H1 (cell line): ENCODE measurements at regions not wholly inside any gene's neighbourhood (a gene's known extent, or its start where the extent isn't known, plus 50 kb on each side); places are given as distances from the start of the nearest gene placed in this dataset.

ENCODE experiments used
- CTCF ChIA-PET: fragments of 300-600 bp; sonication (Branson Sonifier 250); formaldehyde crosslinking; loops from one replicate; lab custom pipeline; 2021; ENCODE audit not compliant: partially characterized antibody; lab: Charles Lee
- POLR2A ChIA-PET: fragments of 300-600 bp; sonication (Branson Sonifier 250); formaldehyde crosslinking; loops from one replicate; lab custom pipeline; 2021; ENCODE audit warnings: inconsistent platforms; ENCODE audit not compliant: partially characterized antibody; lab: Charles Lee
- DNase-seq, 2 experiments: peaks; one replicate each; pipeline versions ENCODE4 v3.0.0 to v3.0.0-alpha.2; 2010 to 2022; ENCODE audit warnings: low spot score in 2 of 2, low read depth in 1 of 2, mixed read lengths in 1 of 2
- FAIRE-seq: peaks from 2 replicates; lab custom pipeline; 2011; peaks lifted over from hg19 to GRCh38; lab: Jason Lieb, UNC
- H2AFZ ChIP-seq: 2 replicates; pipeline ENCODE4 v1.8.1; 2012; ENCODE audit warnings: low read length, inconsistent platforms
- H2AK5ac ChIP-seq: 2 replicates; pipeline ENCODE4 v1.6.1; 2013; ENCODE audit warnings: low read depth, low read length
- H2BK120ac ChIP-seq: replicated peaks from 2 replicates; pipeline ENCODE3; 2013; ENCODE audit warnings: low read depth, low read length, inconsistent platforms
- H2BK12ac ChIP-seq: 2 replicates; pipeline ENCODE4 v1.6.1; 2013; ENCODE audit warnings: low read depth, low read length
- H2BK15ac ChIP-seq: 2 replicates; pipeline ENCODE4 v1.6.1; 2013; ENCODE audit warnings: low read length
- H2BK20ac ChIP-seq: 2 replicates; pipeline ENCODE4 v1.6.1; 2013; ENCODE audit warnings: low read length
- H2BK5ac ChIP-seq: 2 replicates; pipeline ENCODE4 v1.6.1; 2013; ENCODE audit warnings: low read depth, low read length
- H3K14ac ChIP-seq: 2 replicates; pipeline ENCODE4 v1.6.1; 2013; ENCODE audit warnings: inconsistent platforms; ENCODE audit not compliant: insufficient read length
- H3K18ac ChIP-seq: 2 replicates; pipeline ENCODE4 v1.6.1; 2013; ENCODE audit warnings: low read length; ENCODE audit errors: extremely low read depth
- H3K23ac ChIP-seq: 2 replicates; pipeline ENCODE4 v1.6.1; 2013; ENCODE audit warnings: inconsistent platforms; ENCODE audit not compliant: insufficient read length
- H3K23me2 ChIP-seq: 2 replicates; pipeline ENCODE4 v1.6.1; 2013; ENCODE audit warnings: low read depth, low read length
- H3K27ac ChIP-seq: 2 replicates; pipeline ENCODE4 v1.6.1; 2011; ENCODE audit warnings: low read depth, low read length, inconsistent platforms
- H3K27me3 ChIP-seq, 4 experiments: replicated peaks in 1 of 4; 1 replicate in 1 of 4; 2 replicates in 3 of 4; pipeline versions ENCODE4 v1.6.1 to v1.8.1; 2011 to 2013; ENCODE audit warnings: low read length in 3 of 4, mild to moderate bottlenecking in 3 of 4, inconsistent platforms in 2 of 4, mixed read lengths in 2 of 4, moderate library complexity in 1 of 4; ENCODE audit not compliant: control insufficient read depth in 3 of 4, insufficient read depth in 3 of 4; ENCODE audit errors: extremely low read depth in 1 of 4
- H3K36me3 ChIP-seq, 4 experiments: 2 replicates each; pipeline versions ENCODE4 v1.6.1 to v1.8.1; 2011 to 2013; ENCODE audit warnings: mild to moderate bottlenecking in 4 of 4, low read length in 3 of 4, moderate library complexity in 2 of 4, control low read depth in 1 of 4, inconsistent platforms in 1 of 4; ENCODE audit not compliant: insufficient read depth in 4 of 4, control insufficient read depth in 2 of 4
- H3K4ac ChIP-seq: replicated peaks from 2 replicates; pipeline ENCODE3; 2013; ENCODE audit warnings: low read length, low read depth, mixed read lengths, inconsistent platforms; ENCODE audit not compliant: insufficient read length
- H3K4me1 ChIP-seq, 4 experiments: replicated peaks in 1 of 4; 1 replicate in 1 of 4; 2 replicates in 3 of 4; pipeline versions ENCODE4 v1.6.1 to v1.8.1; 2011 to 2013; ENCODE audit warnings: low read length in 3 of 4, inconsistent platforms in 2 of 4, mixed read lengths in 1 of 4; ENCODE audit not compliant: insufficient read depth in 4 of 4, control insufficient read depth in 3 of 4
- H3K4me2 ChIP-seq, 2 experiments: 2 replicates each; pipeline versions ENCODE4 v1.6.1 to v1.8.1; 2011 to 2013; ENCODE audit warnings: low read depth in 2 of 2, low read length in 2 of 2, control low read depth in 1 of 2, inconsistent platforms in 1 of 2, mild to moderate bottlenecking in 1 of 2; ENCODE audit not compliant: insufficient read depth in 1 of 2
- H3K4me3 ChIP-seq, 4 experiments: fragments of 200-600, 300-600 bp in 1 of 4; sonication (generic), shearing (Covaris generic), sonication (Bioruptor Twin) in 1 of 4; 2 replicates each; pipeline versions ENCODE4 v1.5.1 to v1.8.1; 2011 to 2016; ENCODE audit warnings: low read length in 4 of 4, low read depth in 3 of 4, control low read depth in 2 of 4, inconsistent platforms in 2 of 4, mild to moderate bottlenecking in 2 of 4, mixed read lengths in 1 of 4, moderate library complexity in 1 of 4; ENCODE audit not compliant: insufficient read depth in 2 of 4; ENCODE audit errors: extremely low read depth in 1 of 4
- H3K56ac ChIP-seq: replicated peaks from 2 replicates; pipeline ENCODE3; 2013; ENCODE audit warnings: low read depth, mild to moderate bottlenecking, mixed read lengths, low read length, inconsistent platforms; ENCODE audit not compliant: insufficient read length
- H3K79me1 ChIP-seq: 2 replicates; pipeline ENCODE4 v1.6.1; 2013; ENCODE audit warnings: low read depth, low read length, control low read depth
- H3K79me2 ChIP-seq, 2 experiments: 2 replicates each; pipeline versions ENCODE4 v1.6.1 to v1.8.1; 2012 to 2013; ENCODE audit warnings: low read length in 2 of 2, mild to moderate bottlenecking in 2 of 2, inconsistent platforms in 1 of 2; ENCODE audit not compliant: insufficient read depth in 2 of 2, control insufficient read depth in 1 of 2
- H3K9ac ChIP-seq, 4 experiments: replicated peaks in 1 of 4; 1 replicate in 1 of 4; 2 replicates in 3 of 4; pipeline versions ENCODE4 v1.6.1 to v1.8.1; 2011 to 2013; ENCODE audit warnings: low read depth in 3 of 4, low read length in 3 of 4, control low read depth in 2 of 4, mild to moderate bottlenecking in 2 of 4, moderate library complexity in 2 of 4, inconsistent platforms in 1 of 4; ENCODE audit errors: extremely low read depth in 1 of 4
- H3K9me3 ChIP-seq, 2 experiments: 2 replicates each; pipeline versions ENCODE4 v1.6.1 to v1.8.1; 2012 to 2013; ENCODE audit warnings: mild to moderate bottlenecking in 2 of 2, moderate library complexity in 2 of 2, control low read depth in 1 of 2, inconsistent platforms in 1 of 2, low read depth in 1 of 2, low read length in 1 of 2, mixed read lengths in 1 of 2; ENCODE audit not compliant: insufficient read depth in 2 of 2
- H4K20me1 ChIP-seq, 2 experiments: replicated peaks in 1 of 2; 2 replicates each; pipeline versions ENCODE3 to v1.8.1; 2011 to 2013; ENCODE audit warnings: inconsistent platforms in 2 of 2, low read length in 2 of 2, mild to moderate bottlenecking in 1 of 2; ENCODE audit not compliant: insufficient read depth in 2 of 2, control insufficient read depth in 1 of 2
- H4K5ac ChIP-seq: 2 replicates; pipeline ENCODE4 v1.6.1; 2013; ENCODE audit warnings: low read length, low read depth, mixed read lengths, inconsistent platforms; ENCODE audit not compliant: insufficient read length
- H4K8ac ChIP-seq: 2 replicates; pipeline ENCODE4 v1.8.0; 2013; ENCODE audit warnings: mild to moderate bottlenecking, moderate library complexity, low read length, inconsistent platforms; ENCODE audit not compliant: insufficient read depth; ENCODE audit errors: extremely low read depth
- H4K91ac ChIP-seq: replicated peaks from 2 replicates; pipeline ENCODE3; 2013; ENCODE audit warnings: low read length, mixed read lengths, inconsistent platforms; ENCODE audit not compliant: insufficient read length
- CBX5 ChIP-seq: fragments of 300-800, 300-1000 bp; sonication (generic); IDR thresholded peaks from 2 replicates; pipeline ENCODE4 v1.7.1; 2016; ENCODE audit warnings: antibody characterized with exemption, low read length, low read depth
- WGBS, 2 experiments: shearing (Covaris generic) in 1 of 2; methylation state at CpG; one replicate each; pipeline versions ENCODE4 v1.1.6 to v1.1.7; 2013 to 2015; ENCODE audit warnings: low lambda C conversion rate in 2 of 2, mixed read lengths in 2 of 2, inconsistent platforms in 1 of 2, low coverage in 1 of 2, missing lambda C conversion rate in 1 of 2; ENCODE audit not compliant: insufficient replicate concordance in 2 of 2, insufficient coverage in 1 of 2, insufficient read length in 1 of 2; ENCODE audit errors: extremely low coverage in 1 of 2, missing lambda C conversion rate in 1 of 2; 5-methylcytosine and 5-hydroxymethylcytosine counted together

DNA sequence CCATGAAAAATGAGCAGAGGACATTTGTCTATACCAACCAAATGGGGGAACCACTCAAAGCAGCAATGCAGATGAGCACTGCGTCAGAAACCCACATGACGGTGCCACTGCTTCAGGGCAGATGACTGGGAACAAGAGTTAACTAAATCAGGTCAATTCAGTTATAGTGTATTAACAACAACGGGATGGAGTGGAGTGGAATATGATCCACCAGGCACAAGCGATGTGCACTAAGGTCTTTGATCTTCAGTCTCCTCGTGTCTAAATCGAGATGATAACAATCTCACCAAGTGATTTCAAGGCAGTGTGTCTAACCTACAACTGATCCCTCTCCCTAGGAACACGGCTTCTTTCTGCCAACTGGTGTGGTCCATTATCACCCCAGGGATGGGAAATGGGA, 269.0 kb downstream of the RAD51AP2 start:
- Histone ChIP-seq H4K91ac (no peak overlapping the region), H3K79me1 (no peaks in the 10 kb centered on the region), H2BK120ac (no peak overlapping the region), H3K23ac (no peak overlapping the region), H3K23me2 (no peaks in the 10 kb centered on the region; the same call in 1 of the 2 replicates), H2BK5ac (no peak overlapping the region)
- DNase-seq, result no peak
- TF ChIP-seq CBX5, result no peak
- TF ChIP-seq, all 59 proteins: peak for 0
- H2BK20ac ChIP-seq, result no peak overlapping the region
- H4K20me1 ChIP-seq, result no peaks in the 10 kb centered on the region
- no peak for FAIRE-seq
- no peak overlapping the region for H3K56ac ChIP-seq
- no peak overlapping the region for H3K9ac ChIP-seq
- no peak overlapping the region for H3K18ac ChIP-seq
- no peak overlapping the region for H2BK15ac ChIP-seq
- H3K4me3 ChIP-seq, result no peak overlapping the region
- no peak overlapping the region for H4K5ac ChIP-seq
- H3K14ac ChIP-seq, result no peak overlapping the region
- H3K27ac ChIP-seq, result no peak overlapping the region
- no peak overlapping the region for H3K4ac ChIP-seq
- no peak overlapping the region for H2BK12ac ChIP-seq
- POLR2A ChIA-PET, result no interaction called here
- H3K9me3 ChIP-seq, result no peaks in the 10 kb centered on the region
- H2AFZ ChIP-seq, result no peak overlapping the region; the same call in 1 of the 2 replicates
- CTCF ChIA-PET, result interaction anchor here (0.7 to 2.0 kb wide), 2 partner anchors 61 to 550 kb away, joined by 3 to 11 read pairs; no protein-coding TSS in a partner anchor
- H3K27me3 ChIP-seq, result no peaks in the 10 kb centered on the region
- WGBS, 2 experiments, result 91% methylated on average over 7 of the region's 7 CpGs; no CpG with 5 or more reads in 1 of the 2 experiments
- H4K8ac ChIP-seq, result no peak overlapping the region
- peaks cover 0 to 4% (median 0%) of the 10 kb centered on the region in 4 experiments; a peak in 2 of 7 replicates for H3K4me1 ChIP-seq
- no peak overlapping the region for H3K4me2 ChIP-seq
- no peaks in the 10 kb centered on the region for H3K79me2 ChIP-seq
- H2AK5ac ChIP-seq, result no peak overlapping the region
- no peaks in the 10 kb centered on the region for H3K36me3 ChIP-seq
